ENCODE measurements at regions not wholly inside any gene's neighbourhood (a gene's known extent, or its start where the extent isn't known, plus 50 kb on each side); places are given as distances from the start of the nearest gene placed in this dataset.
"Not testable (repeated sequence)": the region's sequence is repeated elsewhere in the genome, so short reads cannot be mapped to it uniquely, and the experiment has no call there.

- no peak for DNase-seq (ENCODE audit: insufficient read length, low spot score)
- no peak for FAIRE-seq
These were observed 488.2 kb upstream of the NRG3 start for GRCh38 chr10:81386817-81387216.

GRCh38 chr10:81403451-81403850 is 471.5 kb upstream of the NRG3 start:
- no peak for FAIRE-seq
- DNase-seq (ENCODE audit: insufficient read length, low spot score) = no peak

- FAIRE-seq (no peak), DNase-seq (ENCODE audit: insufficient read length, low spot score) (no peak)
These were observed 469.6 kb upstream of the NRG3 start for GRCh38 chr10:81405399-81405798.

- DNase-seq (ENCODE audit: insufficient read length, low spot score) (no peak), FAIRE-seq (no peak)
These were observed 461.0 kb upstream of the NRG3 start for GRCh38 chr10:81414038-81414437.

- FAIRE-seq (no peak), DNase-seq (ENCODE audit: insufficient read length, low spot score) (no peak)
These were observed 448.3 kb upstream of the NRG3 start for GRCh38 chr10:81426722-81427121.

- no peak for DNase-seq (ENCODE audit: insufficient read length, low spot score)
- no peak for FAIRE-seq
These were observed 446.4 kb upstream of the NRG3 start for GRCh38 chr10:81428456-81429134.

GRCh38 chr10:81439445-81439844 is 435.5 kb upstream of the NRG3 start:
- FAIRE-seq (no peak), DNase-seq (ENCODE audit: insufficient read length, low spot score) (no peak)

- FAIRE-seq; DNase-seq (ENCODE audit: insufficient read length, low spot score): not testable (repeated sequence)
These were observed 433.4 kb upstream of the NRG3 start for GRCh38 chr10:81441624-81442023.

GRCh38 chr10:81444242-81444929 is 430.6 kb upstream of the NRG3 start:
- no peak for DNase-seq (ENCODE audit: insufficient read length, low spot score)
- FAIRE-seq = no peak

GRCh38 chr10:81450651-81451050 is 424.3 kb upstream of the NRG3 start:
- FAIRE-seq (no peak), DNase-seq (ENCODE audit: insufficient read length, low spot score) (no peak)

- FAIRE-seq (no peak), DNase-seq (ENCODE audit: insufficient read length, low spot score) (no peak)
These were observed 402.0 kb upstream of the NRG3 start for GRCh38 chr10:81472927-81473470.

- FAIRE-seq (no peak), DNase-seq (ENCODE audit: insufficient read length, low spot score) (no peak)
These were observed 401.2 kb upstream of the NRG3 start for GRCh38 chr10:81473755-81474154.

GRCh38 chr10:81479316-81479715 is 395.7 kb upstream of the NRG3 start:
- no peak for FAIRE-seq
- no peak for DNase-seq (ENCODE audit: insufficient read length, low spot score)

- DNase-seq (ENCODE audit: insufficient read length, low spot score) = no peak
- no peak for FAIRE-seq
These were observed 378.4 kb upstream of the NRG3 start for GRCh38 chr10:81496626-81497025.

GRCh38 chr10:81498011-81498551 is 376.9 kb upstream of the NRG3 start:
- DNase-seq (ENCODE audit: insufficient read length, low spot score) (no peak), FAIRE-seq (no peak)

GRCh38 chr10:81502677-81503359 is 372.2 kb upstream of the NRG3 start:
- DNase-seq (ENCODE audit: insufficient read length, low spot score) = no peak
- no peak for FAIRE-seq

GRCh38 chr10:81505777-81506176 is 369.2 kb upstream of the NRG3 start:
- not testable (repeated sequence) for FAIRE-seq; DNase-seq (ENCODE audit: insufficient read length, low spot score)

GRCh38 chr10:81514811-81515210 is 360.2 kb upstream of the NRG3 start:
- no peak for FAIRE-seq
- DNase-seq (ENCODE audit: insufficient read length, low spot score) = no peak

- DNase-seq (ENCODE audit: insufficient read length, low spot score) (no peak), FAIRE-seq (no peak)
These were observed 354.3 kb upstream of the NRG3 start for GRCh38 chr10:81520688-81521087.

- no peak for DNase-seq (ENCODE audit: insufficient read length, low spot score)
- no peak for FAIRE-seq
These were observed 350.5 kb upstream of the NRG3 start for GRCh38 chr10:81524467-81524866.

GRCh38 chr10:81532403-81532802 is 342.6 kb upstream of the NRG3 start:
- no peak for FAIRE-seq

More at GRCh38 chr10:81532403-81532802, 342.6 kb upstream of the NRG3 start:
- no peak for DNase-seq (ENCODE audit: insufficient read length, low spot score)

Data from GM19239 (cell line).